GM23338 (cell line): ENCODE measurements at regions not wholly inside any gene's neighbourhood (a gene's known extent, or its start where the extent isn't known, plus 50 kb on each side); places are given as distances from the start of the nearest gene placed in this dataset.

Experiments used
- ATAC-seq: fragments of 200-7000 bp; cut with Tn5 transposase; 3 replicates; pipeline ENCODE4 v1.9.1; 2020
- DNase-seq: peaks from one replicate; pipeline ENCODE4 v3.0.0-alpha.2; 2015; ENCODE audit warnings: low spot score
- H2AFZ ChIP-seq: fragments of 200-600 bp; sonication (generic); 2 replicates; pipeline ENCODE4 v1.8.0; 2016; ENCODE audit warnings: antibody characterized with exemption, mild to moderate bottlenecking, moderate library complexity
- H3F3A ChIP-seq: fragments of 200-600 bp; sonication (generic); replicated peaks from 2 replicates; pipeline ENCODE4 v1.8.0; 2017; ENCODE audit warnings: antibody characterized with exemption, mixed run types, low read depth
- H3K27ac ChIP-seq: fragments of 200-600 bp; sonication (generic); 2 replicates; pipeline ENCODE4 v1.6.1; 2016; ENCODE audit warnings: low read depth
- H3K27me3 ChIP-seq: fragments of 200-600 bp; sonication (generic); 2 replicates; pipeline ENCODE4 v1.8.0; 2016; ENCODE audit warnings: mild to moderate bottlenecking, mixed run types, moderate library complexity; ENCODE audit not compliant: insufficient read depth
- H3K36me3 ChIP-seq: fragments of 200-600 bp; sonication (generic); 2 replicates; pipeline ENCODE4 v1.8.0; 2016; ENCODE audit warnings: mild to moderate bottlenecking; ENCODE audit not compliant: insufficient read depth
- H3K4me1 ChIP-seq: fragments of 200-600 bp; sonication (generic); 2 replicates; pipeline ENCODE4 v1.8.0; 2016; ENCODE audit warnings: mild to moderate bottlenecking, moderate library complexity; ENCODE audit not compliant: insufficient read depth
- H3K4me2 ChIP-seq: fragments of 200-600 bp; sonication (generic); 2 replicates; pipeline ENCODE4 v1.7.1; 2017; ENCODE audit warnings: mixed run types
- H3K4me3 ChIP-seq: fragments of 200-600 bp; sonication (generic); 2 replicates; pipeline ENCODE4 v1.6.1; 2016; ENCODE audit warnings: mixed run types
- H3K79me2 ChIP-seq: fragments of 200-600 bp; sonication (generic); replicated peaks from 2 replicates; pipeline ENCODE4 v1.8.0; 2017; ENCODE audit warnings: mild to moderate bottlenecking; ENCODE audit not compliant: insufficient read depth
- H3K9me2 ChIP-seq: fragments of 200-600 bp; sonication (generic); 2 replicates; pipeline ENCODE4 v1.8.0; 2017; ENCODE audit not compliant: insufficient read depth
- H4K20me1 ChIP-seq: fragments of 200-600 bp; sonication (generic); replicated peaks from 2 replicates; pipeline ENCODE4 v1.8.0; 2017; ENCODE audit warnings: mild to moderate bottlenecking; ENCODE audit not compliant: insufficient read depth
- H3K27ac Mint-ChIP-seq: 2 replicates; pipeline ENCODE4 v1.8.0; 2020; ENCODE audit warnings: inconsistent platforms, mild to moderate bottlenecking, moderate library complexity, mixed read lengths
- H3K27me3 Mint-ChIP-seq: 3 replicates; pipeline ENCODE4 v1.8.0; 2022; ENCODE audit warnings: low read depth, mild to moderate bottlenecking, moderate library complexity, mixed read lengths, inconsistent platforms; ENCODE audit not compliant: insufficient read depth, poor library complexity
- H3K36me3 Mint-ChIP-seq: 3 replicates; pipeline ENCODE4 v1.8.0; 2021; ENCODE audit warnings: low read depth, mild to moderate bottlenecking, inconsistent platforms, moderate library complexity, mixed read lengths
- H3K4me1 Mint-ChIP-seq: 3 replicates; pipeline ENCODE4 v1.8.0; 2020; ENCODE audit warnings: mild to moderate bottlenecking, inconsistent platforms, mixed read lengths
- H3K4me3 Mint-ChIP-seq: 3 replicates; pipeline ENCODE4 v1.8.0; 2021; ENCODE audit warnings: moderate library complexity, mild to moderate bottlenecking, inconsistent platforms, mixed read lengths
- H3K9me3 Mint-ChIP-seq: 3 replicates; pipeline ENCODE4 v1.8.0; 2020; ENCODE audit warnings: moderate library complexity, mild to moderate bottlenecking, inconsistent platforms, mixed read lengths
- CREB1 ChIP-seq: fragments of 250-450 bp; sonication (Bioruptor Pico); IDR thresholded peaks from 2 replicates; pipeline ENCODE4 v1.5.0; 2020; ENCODE audit warnings: low read depth, mild to moderate bottlenecking, moderate library complexity
- ETS1 ChIP-seq: IDR thresholded peaks from 2 replicates; pipeline ENCODE4 v1.6.1; 2016; ENCODE audit warnings: antibody characterized with exemption
- EZH2 ChIP-seq: fragments of 200-600 bp; sonication (generic); IDR thresholded peaks from one replicate; pipeline ENCODE4 v1.8.0; 2017; ENCODE audit warnings: antibody characterized with exemption, mild to moderate bottlenecking, low read depth; ENCODE audit not compliant: unreplicated experiment
- EZH2phosphoT487 ChIP-seq: fragments of 200-600 bp; sonication (generic); IDR thresholded peaks from one replicate; pipeline ENCODE4 v1.8.1; 2018; ENCODE audit warnings: antibody characterized with exemption; ENCODE audit not compliant: unreplicated experiment
- JUNB ChIP-seq: IDR thresholded peaks from one replicate; pipeline ENCODE4 v1.6.1; 2016; ENCODE audit warnings: antibody characterized with exemption; ENCODE audit not compliant: unreplicated experiment
- NANOG ChIP-seq: IDR thresholded peaks from 2 replicates; pipeline ENCODE4 v1.6.1; 2016; ENCODE audit warnings: antibody characterized with exemption, borderline replicate concordance
- POLR2AphosphoS5 ChIP-seq: IDR thresholded peaks from 2 replicates; pipeline ENCODE4 v1.6.1; 2016; ENCODE audit warnings: antibody characterized with exemption, low read depth
- STAT1 ChIP-seq: IDR thresholded peaks from one replicate; pipeline ENCODE4 v1.6.1; 2016; ENCODE audit warnings: antibody characterized with exemption; ENCODE audit not compliant: unreplicated experiment
- ZNF114 ChIP-seq: fragments of 250-450 bp; sonication (Bioruptor Pico); IDR thresholded peaks from 2 replicates; pipeline ENCODE4 v1.5.0; 2020; ENCODE audit warnings: mild to moderate bottlenecking, moderate library complexity
- ZNF331 ChIP-seq: fragments of 250-450 bp; sonication (Bioruptor Pico); IDR thresholded peaks from 2 replicates; pipeline ENCODE4 v1.5.0; 2020; ENCODE audit warnings: low read depth, mild to moderate bottlenecking, moderate library complexity
- TF ChIP-seq, protein P1 (sequence below): IDR thresholded peaks from one replicate; pipeline ENCODE4 v1.6.1; 2018; ENCODE audit warnings: antibody characterized with exemption; ENCODE audit not compliant: unreplicated experiment
- TF ChIP-seq, protein P2 (sequence below): fragments of 250-450 bp; sonication (Bioruptor Pico); IDR thresholded peaks from 2 replicates; pipeline ENCODE4 v1.5.0; 2020; ENCODE audit warnings: mild to moderate bottlenecking, moderate library complexity
- TF ChIP-seq, protein P3 (sequence below), 2 experiments: fragments of 200-600 bp in 1 of 2; sonication (generic) in 1 of 2; conservative IDR thresholded peaks; 2 replicates each; pipeline versions ENCODE4 v1.5.1 to v1.6.1; 2016 to 2017; ENCODE audit warnings: antibody characterized with exemption in 2 of 2, low read depth in 2 of 2, mild to moderate bottlenecking in 2 of 2, moderate library complexity in 1 of 2

DNA sequence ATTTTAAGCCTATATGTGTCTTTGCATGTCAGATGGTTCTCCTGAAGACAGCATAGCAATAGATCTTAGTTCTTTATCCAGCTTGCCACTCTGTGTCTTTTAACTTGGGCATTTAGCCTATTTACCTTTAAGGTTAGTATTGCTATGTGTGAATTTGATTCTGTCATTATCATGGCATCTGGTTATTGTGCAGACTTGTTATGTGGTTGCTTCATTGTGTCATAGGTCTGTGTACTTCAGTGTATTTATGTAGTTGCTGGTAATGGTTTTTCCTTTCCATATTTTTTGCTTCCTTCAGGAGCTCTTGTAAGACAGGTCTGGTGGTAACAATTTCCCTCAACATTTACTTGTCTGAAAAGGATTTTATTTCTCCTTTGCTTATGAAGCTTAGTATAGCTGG is 1443.5 kb downstream of the FAM133A start:
- H3K27ac ChIP-seq: no peak overlapping the region
- no peak overlapping the region for H3K4me2 ChIP-seq
- Mint-ChIP-seq H3K36me3 (no peaks in the 10 kb centered on the region; the same call in 2 of the 3 replicates), H3K4me1 (no peaks in the 10 kb centered on the region), H3K27ac (no peak overlapping the region), H3K27me3 (no peaks in the 10 kb centered on the region), H3K9me3 (peaks cover 6% of the 10 kb centered on the region; the same call in 1 of the 3 replicates), H3K4me3 (no peak overlapping the region)
- no peak overlapping the region for H3K4me3 ChIP-seq
- H3K79me2 ChIP-seq: no peaks in the 10 kb centered on the region
- H3K4me1 ChIP-seq: no peaks in the 10 kb centered on the region
- ATAC-seq: no peak
- no peaks in the 10 kb centered on the region for H3K36me3 ChIP-seq
- no peak for TF ChIP-seq POLR2AphosphoS5
- TF ChIP-seq STAT1: no peak
- TF ChIP-seq, protein P1, sequence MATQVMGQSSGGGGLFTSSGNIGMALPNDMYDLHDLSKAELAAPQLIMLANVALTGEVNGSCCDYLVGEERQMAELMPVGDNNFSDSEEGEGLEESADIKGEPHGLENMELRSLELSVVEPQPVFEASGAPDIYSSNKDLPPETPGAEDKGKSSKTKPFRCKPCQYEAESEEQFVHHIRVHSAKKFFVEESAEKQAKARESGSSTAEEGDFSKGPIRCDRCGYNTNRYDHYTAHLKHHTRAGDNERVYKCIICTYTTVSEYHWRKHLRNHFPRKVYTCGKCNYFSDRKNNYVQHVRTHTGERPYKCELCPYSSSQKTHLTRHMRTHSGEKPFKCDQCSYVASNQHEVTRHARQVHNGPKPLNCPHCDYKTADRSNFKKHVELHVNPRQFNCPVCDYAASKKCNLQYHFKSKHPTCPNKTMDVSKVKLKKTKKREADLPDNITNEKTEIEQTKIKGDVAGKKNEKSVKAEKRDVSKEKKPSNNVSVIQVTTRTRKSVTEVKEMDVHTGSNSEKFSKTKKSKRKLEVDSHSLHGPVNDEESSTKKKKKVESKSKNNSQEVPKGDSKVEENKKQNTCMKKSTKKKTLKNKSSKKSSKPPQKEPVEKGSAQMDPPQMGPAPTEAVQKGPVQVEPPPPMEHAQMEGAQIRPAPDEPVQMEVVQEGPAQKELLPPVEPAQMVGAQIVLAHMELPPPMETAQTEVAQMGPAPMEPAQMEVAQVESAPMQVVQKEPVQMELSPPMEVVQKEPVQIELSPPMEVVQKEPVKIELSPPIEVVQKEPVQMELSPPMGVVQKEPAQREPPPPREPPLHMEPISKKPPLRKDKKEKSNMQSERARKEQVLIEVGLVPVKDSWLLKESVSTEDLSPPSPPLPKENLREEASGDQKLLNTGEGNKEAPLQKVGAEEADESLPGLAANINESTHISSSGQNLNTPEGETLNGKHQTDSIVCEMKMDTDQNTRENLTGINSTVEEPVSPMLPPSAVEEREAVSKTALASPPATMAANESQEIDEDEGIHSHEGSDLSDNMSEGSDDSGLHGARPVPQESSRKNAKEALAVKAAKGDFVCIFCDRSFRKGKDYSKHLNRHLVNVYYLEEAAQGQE: no peak
- TF ChIP-seq, protein P2, sequence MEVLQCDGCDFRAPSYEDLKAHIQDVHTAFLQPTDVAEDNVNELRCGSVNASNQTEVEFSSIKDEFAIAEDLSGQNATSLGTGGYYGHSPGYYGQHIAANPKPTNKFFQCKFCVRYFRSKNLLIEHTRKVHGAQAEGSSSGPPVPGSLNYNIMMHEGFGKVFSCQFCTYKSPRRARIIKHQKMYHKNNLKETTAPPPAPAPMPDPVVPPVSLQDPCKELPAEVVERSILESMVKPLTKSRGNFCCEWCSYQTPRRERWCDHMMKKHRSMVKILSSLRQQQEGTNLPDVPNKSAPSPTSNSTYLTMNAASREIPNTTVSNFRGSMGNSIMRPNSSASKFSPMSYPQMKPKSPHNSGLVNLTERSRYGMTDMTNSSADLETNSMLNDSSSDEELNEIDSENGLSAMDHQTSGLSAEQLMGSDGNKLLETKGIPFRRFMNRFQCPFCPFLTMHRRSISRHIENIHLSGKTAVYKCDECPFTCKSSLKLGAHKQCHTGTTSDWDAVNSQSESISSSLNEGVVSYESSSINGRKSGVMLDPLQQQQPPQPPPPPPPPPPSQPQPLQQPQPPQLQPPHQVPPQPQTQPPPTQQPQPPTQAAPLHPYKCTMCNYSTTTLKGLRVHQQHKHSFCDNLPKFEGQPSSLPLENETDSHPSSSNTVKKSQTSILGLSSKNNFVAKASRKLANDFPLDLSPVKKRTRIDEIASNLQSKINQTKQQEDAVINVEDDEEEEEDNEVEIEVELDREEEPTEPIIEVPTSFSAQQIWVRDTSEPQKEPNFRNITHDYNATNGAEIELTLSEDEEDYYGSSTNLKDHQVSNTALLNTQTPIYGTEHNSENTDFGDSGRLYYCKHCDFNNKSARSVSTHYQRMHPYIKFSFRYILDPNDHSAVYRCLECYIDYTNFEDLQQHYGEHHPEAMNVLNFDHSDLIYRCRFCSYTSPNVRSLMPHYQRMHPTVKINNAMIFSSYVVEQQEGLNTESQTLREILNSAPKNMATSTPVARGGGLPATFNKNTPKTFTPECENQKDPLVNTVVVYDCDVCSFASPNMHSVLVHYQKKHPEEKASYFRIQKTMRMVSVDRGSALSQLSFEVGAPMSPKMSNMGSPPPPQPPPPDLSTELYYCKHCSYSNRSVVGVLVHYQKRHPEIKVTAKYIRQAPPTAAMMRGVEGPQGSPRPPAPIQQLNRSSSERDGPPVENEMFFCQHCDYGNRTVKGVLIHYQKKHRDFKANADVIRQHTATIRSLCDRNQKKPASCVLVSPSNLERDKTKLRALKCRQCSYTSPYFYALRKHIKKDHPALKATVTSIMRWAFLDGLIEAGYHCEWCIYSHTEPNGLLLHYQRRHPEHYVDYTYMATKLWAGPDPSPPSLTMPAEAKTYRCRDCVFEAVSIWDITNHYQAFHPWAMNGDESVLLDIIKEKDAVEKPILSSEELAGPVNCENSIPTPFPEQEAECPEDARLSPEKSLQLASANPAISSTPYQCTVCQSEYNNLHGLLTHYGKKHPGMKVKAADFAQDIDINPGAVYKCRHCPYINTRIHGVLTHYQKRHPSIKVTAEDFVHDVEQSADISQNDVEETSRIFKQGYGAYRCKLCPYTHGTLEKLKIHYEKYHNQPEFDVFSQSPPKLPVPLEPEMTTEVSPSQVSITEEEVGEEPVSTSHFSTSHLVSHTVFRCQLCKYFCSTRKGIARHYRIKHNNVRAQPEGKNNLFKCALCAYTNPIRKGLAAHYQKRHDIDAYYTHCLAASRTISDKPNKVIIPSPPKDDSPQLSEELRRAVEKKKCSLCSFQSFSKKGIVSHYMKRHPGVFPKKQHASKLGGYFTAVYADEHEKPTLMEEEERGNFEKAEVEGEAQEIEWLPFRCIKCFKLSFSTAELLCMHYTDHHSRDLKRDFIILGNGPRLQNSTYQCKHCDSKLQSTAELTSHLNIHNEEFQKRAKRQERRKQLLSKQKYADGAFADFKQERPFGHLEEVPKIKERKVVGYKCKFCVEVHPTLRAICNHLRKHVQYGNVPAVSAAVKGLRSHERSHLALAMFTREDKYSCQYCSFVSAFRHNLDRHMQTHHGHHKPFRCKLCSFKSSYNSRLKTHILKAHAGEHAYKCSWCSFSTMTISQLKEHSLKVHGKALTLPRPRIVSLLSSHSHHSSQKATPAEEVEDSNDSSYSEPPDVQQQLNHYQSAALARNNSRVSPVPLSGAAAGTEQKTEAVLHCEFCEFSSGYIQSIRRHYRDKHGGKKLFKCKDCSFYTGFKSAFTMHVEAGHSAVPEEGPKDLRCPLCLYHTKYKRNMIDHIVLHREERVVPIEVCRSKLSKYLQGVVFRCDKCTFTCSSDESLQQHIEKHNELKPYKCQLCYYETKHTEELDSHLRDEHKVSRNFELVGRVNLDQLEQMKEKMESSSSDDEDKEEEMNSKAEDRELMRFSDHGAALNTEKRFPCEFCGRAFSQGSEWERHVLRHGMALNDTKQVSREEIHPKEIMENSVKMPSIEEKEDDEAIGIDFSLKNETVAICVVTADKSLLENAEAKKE (CRISPR knock-in tag): no peak
- TF ChIP-seq, protein P3, sequence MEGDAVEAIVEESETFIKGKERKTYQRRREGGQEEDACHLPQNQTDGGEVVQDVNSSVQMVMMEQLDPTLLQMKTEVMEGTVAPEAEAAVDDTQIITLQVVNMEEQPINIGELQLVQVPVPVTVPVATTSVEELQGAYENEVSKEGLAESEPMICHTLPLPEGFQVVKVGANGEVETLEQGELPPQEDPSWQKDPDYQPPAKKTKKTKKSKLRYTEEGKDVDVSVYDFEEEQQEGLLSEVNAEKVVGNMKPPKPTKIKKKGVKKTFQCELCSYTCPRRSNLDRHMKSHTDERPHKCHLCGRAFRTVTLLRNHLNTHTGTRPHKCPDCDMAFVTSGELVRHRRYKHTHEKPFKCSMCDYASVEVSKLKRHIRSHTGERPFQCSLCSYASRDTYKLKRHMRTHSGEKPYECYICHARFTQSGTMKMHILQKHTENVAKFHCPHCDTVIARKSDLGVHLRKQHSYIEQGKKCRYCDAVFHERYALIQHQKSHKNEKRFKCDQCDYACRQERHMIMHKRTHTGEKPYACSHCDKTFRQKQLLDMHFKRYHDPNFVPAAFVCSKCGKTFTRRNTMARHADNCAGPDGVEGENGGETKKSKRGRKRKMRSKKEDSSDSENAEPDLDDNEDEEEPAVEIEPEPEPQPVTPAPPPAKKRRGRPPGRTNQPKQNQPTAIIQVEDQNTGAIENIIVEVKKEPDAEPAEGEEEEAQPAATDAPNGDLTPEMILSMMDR (conservative IDR thresholded peaks at IDR 0.05; ENCODE audit: low read depth in 2 of 2): no peak
- TF ChIP-seq ETS1: no peak
- no peak for TF ChIP-seq CREB1 (CRISPR knock-in tag)
- no peak for TF ChIP-seq NANOG
- TF ChIP-seq ZNF331 (CRISPR knock-in tag): no peak
- TF ChIP-seq JUNB: no peak
- no peak for TF ChIP-seq EZH2
- no peak for TF ChIP-seq ZNF114 (CRISPR knock-in tag)
- TF ChIP-seq EZH2phosphoT487: no peak
- no peak overlapping the region for H2AFZ ChIP-seq
- H3K9me2 ChIP-seq: peaks cover 3% of the 10 kb centered on the region; the same call in 1 of the 2 replicates
- no peaks in the 10 kb centered on the region for H3K27me3 ChIP-seq
- H3F3A ChIP-seq: no peaks in the 10 kb centered on the region
- DNase-seq: no peak
- no peaks in the 10 kb centered on the region for H4K20me1 ChIP-seq
